ENCODE measurements at regions not wholly inside any gene's neighbourhood (a gene's known extent, or its start where the extent isn't known, plus 50 kb on each side); places are given as distances from the start of the nearest gene placed in this dataset.

DNA sequence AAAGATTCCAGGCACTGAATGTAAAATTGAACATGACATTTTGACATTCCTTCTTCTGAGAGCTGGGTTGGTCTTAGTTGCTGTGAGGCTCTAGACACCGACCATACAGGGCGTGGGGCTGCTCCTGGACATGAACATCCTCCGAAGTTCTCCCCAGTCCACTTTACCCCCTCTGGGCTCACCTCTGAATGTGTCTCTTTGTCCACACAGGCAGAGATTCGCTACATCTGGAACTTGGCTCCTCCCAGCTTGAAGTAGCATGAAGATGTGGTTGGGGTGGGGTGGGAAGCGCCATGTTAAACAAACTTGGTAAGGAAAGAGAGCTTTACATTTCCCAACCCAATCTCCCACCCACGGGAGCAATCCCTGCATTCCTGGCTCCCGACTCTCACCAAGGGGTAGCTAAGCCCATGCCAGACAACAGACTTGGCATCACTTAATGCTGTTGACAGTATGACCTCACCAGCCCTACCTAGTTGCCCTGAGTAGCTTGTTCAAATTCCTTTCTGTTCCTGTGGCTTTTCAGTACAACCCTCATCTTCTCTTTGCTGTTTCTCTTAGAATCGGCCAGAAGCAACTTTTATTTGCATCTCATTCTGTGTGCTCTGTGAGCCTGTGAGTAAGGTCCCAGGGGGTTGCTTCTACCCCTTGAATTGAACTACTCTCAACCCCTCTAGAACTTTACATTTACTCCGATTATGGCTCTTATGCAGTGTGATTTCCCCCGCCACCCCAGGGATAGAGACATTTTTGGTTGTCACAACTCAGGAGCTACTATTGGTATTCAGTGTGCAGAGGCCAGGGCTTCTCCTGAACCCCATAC, 211.4 kb downstream of the SEC23IP start:
- Mint-ChIP-seq H3K4me3 (no peak overlapping the region), H3K27ac (no peak overlapping the region), H3K4me1 (peaks cover 15% of the 10 kb centered on the region), H3K36me3 (no peaks in the 10 kb centered on the region), H3K9me3 (no peaks in the 10 kb centered on the region), H3K27me3 (ENCODE audit: low read depth) (no peaks in the 10 kb centered on the region)
- DNase-seq (ENCODE audit: low spot score) = no peak
- ATAC-seq = no peak
- TF ChIP-seq, protein P1, sequence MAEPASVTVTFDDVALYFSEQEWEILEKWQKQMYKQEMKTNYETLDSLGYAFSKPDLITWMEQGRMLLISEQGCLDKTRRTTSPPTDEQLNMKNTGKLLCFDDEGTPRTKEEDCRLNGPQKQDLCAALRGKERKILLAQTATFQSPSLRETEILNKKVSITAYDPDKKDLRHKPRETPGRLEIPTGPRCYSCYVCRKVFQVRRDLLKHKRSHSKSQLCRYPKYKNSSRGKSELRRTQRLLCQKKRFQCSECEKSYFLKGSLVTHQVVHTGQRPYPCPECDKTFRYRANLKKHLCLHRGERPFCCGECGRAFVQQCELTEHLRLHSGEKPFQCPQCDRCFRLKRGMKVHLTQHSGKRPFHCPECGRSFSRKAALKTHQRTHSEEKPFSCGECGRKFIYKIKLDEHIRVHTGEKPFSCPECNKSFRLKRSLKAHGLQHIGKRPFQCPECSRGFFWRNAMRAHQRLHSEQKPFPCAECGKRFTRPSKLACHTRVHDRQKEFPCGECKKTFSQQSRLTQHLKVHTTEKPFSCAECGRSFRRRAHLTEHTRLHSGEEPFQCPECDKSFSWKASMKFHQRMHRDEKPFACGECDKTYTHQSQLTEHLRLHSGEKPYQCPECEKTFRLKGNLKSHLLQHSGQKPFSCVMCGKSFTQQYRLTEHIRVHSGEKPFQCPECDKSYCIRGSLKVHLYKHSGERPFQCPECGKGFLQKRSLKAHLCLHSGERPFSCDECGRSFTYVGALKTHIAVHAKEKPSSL (CRISPR knock-in tag; conservative IDR thresholded peaks at IDR 0.05) = no peak
- ChIA-PET CTCF (no interaction called here), POLR2A (interaction anchor here (1.1 kb wide), 1 partner anchor 41 kb away, joined by 3 read pairs; no protein-coding TSS in a partner anchor)

GRCh38 chr10:120105001-120105400, 212.5 kb downstream of the SEC23IP start:
- no peak for ATAC-seq
- H3K36me3 Mint-ChIP-seq = no peaks in the 10 kb centered on the region
- CTCF ChIA-PET = no interaction called here

DNA sequence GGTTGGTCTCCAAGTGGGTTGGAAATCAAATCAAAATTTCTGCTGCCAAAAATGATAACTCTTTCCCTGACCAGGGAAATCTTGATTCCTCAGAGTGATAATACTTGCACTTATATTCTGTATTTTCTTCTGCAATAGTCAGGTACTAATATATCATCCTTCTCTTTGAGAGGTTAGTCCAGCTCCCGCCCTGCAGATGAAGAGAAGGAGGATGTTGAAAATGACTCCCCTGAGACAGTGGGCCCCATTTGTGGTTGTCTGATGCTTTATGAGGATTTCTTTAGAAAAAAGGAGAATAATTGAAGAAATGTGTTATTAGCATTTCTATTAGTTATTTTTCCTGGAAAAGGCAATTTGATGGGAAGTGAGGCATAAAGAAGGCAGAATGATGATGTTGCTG, 213.0 kb downstream of the SEC23IP start:
- ChIA-PET POLR2A (no interaction called here), CTCF (no interaction called here)
- Mint-ChIP-seq H3K27me3 (ENCODE audit: low read depth) (no peaks in the 10 kb centered on the region), H3K36me3 (no peaks in the 10 kb centered on the region), H3K4me1 (peaks cover 4% of the 10 kb centered on the region), H3K4me3 (no peak overlapping the region), H3K9me3 (peaks cover 7% of the 10 kb centered on the region), H3K27ac (no peak overlapping the region)
- DNase-seq (ENCODE audit: low spot score) = no peak
- ATAC-seq = no peak
- no peak for TF ChIP-seq MYBL2 (CRISPR knock-in tag; IDR thresholded peaks at IDR 0.05)
- TF ChIP-seq TP53 (CRISPR knock-in tag; IDR thresholded peaks at IDR 0.05) = no peak
- TF ChIP-seq AFF4 (CRISPR knock-in tag; IDR thresholded peaks at IDR 0.05; ENCODE audit: borderline replicate concordance) = no peak
- TF ChIP-seq JAZF1 (CRISPR knock-in tag; IDR thresholded peaks at IDR 0.05) = no peak

More at GRCh38 chr10:120105001-120105400, 212.5 kb downstream of the SEC23IP start:
- DNase-seq (ENCODE audit: low spot score) = no peak
- peaks cover 3% of the 10 kb centered on the region; the same call in 1 of the 2 replicates for H3K9me3 Mint-ChIP-seq
- TF ChIP-seq SOX15 (CRISPR knock-in tag; IDR thresholded peaks at IDR 0.05) (no peak), CREM (CRISPR knock-in tag; IDR thresholded peaks at IDR 0.05) (no peak), ZNF416 (CRISPR knock-in tag; IDR thresholded peaks at IDR 0.05) (no peak), FOXP1 (CRISPR knock-in tag; IDR thresholded peaks at IDR 0.05; ENCODE audit: borderline replicate concordance) (no peak), ATF3 (CRISPR knock-in tag; conservative IDR thresholded peaks at IDR 0.05) (no peak), NFE2L1 (CRISPR knock-in tag; IDR thresholded peaks at IDR 0.05) (no peak), ZNF263 (CRISPR knock-in tag; IDR thresholded peaks at IDR 0.05; ENCODE audit: low read depth) (no peak), RELA (CRISPR knock-in tag; IDR thresholded peaks at IDR 0.05; ENCODE audit: borderline replicate concordance) (no peak), ATF6 (CRISPR knock-in tag; IDR thresholded peaks at IDR 0.05) (no peak)
- TF ChIP-seq, protein P2, sequence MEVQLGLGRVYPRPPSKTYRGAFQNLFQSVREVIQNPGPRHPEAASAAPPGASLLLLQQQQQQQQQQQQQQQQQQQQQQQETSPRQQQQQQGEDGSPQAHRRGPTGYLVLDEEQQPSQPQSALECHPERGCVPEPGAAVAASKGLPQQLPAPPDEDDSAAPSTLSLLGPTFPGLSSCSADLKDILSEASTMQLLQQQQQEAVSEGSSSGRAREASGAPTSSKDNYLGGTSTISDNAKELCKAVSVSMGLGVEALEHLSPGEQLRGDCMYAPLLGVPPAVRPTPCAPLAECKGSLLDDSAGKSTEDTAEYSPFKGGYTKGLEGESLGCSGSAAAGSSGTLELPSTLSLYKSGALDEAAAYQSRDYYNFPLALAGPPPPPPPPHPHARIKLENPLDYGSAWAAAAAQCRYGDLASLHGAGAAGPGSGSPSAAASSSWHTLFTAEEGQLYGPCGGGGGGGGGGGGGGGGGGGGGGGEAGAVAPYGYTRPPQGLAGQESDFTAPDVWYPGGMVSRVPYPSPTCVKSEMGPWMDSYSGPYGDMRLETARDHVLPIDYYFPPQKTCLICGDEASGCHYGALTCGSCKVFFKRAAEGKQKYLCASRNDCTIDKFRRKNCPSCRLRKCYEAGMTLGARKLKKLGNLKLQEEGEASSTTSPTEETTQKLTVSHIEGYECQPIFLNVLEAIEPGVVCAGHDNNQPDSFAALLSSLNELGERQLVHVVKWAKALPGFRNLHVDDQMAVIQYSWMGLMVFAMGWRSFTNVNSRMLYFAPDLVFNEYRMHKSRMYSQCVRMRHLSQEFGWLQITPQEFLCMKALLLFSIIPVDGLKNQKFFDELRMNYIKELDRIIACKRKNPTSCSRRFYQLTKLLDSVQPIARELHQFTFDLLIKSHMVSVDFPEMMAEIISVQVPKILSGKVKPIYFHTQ (CRISPR knock-in tag; IDR thresholded peaks at IDR 0.05) = no peak
- H3K4me1 Mint-ChIP-seq = peaks cover 5% of the 10 kb centered on the region
- POLR2A ChIA-PET = no interaction called here
- H3K27ac Mint-ChIP-seq = no peak overlapping the region
- no peak overlapping the region for H3K4me3 Mint-ChIP-seq
- H3K27me3 Mint-ChIP-seq (ENCODE audit: low read depth) = no peaks in the 10 kb centered on the region
